GM23338 (cell line): ENCODE measurements at regions not wholly inside any gene's neighbourhood (a gene's known extent, or its start where the extent isn't known, plus 50 kb on each side); places are given as distances from the start of the nearest gene placed in this dataset.

ENCODE experiments used
- ATAC-seq: fragments of 200-7000 bp; cut with Tn5 transposase; 3 replicates; pipeline ENCODE4 v1.9.1; 2020
- DNase-seq: peaks from one replicate; pipeline ENCODE4 v3.0.0-alpha.2; 2015; ENCODE audit warnings: low spot score
- H2AFZ ChIP-seq: fragments of 200-600 bp; sonication (generic); 2 replicates; pipeline ENCODE4 v1.8.0; 2016; ENCODE audit warnings: antibody characterized with exemption, mild to moderate bottlenecking, moderate library complexity
- H3F3A ChIP-seq: fragments of 200-600 bp; sonication (generic); replicated peaks from 2 replicates; pipeline ENCODE4 v1.8.0; 2017; ENCODE audit warnings: antibody characterized with exemption, mixed run types, low read depth
- H3K27ac ChIP-seq: fragments of 200-600 bp; sonication (generic); 2 replicates; pipeline ENCODE4 v1.6.1; 2016; ENCODE audit warnings: low read depth
- H3K27me3 ChIP-seq: fragments of 200-600 bp; sonication (generic); 2 replicates; pipeline ENCODE4 v1.8.0; 2016; ENCODE audit warnings: mild to moderate bottlenecking, mixed run types, moderate library complexity; ENCODE audit not compliant: insufficient read depth
- H3K36me3 ChIP-seq: fragments of 200-600 bp; sonication (generic); 2 replicates; pipeline ENCODE4 v1.8.0; 2016; ENCODE audit warnings: mild to moderate bottlenecking; ENCODE audit not compliant: insufficient read depth
- H3K4me1 ChIP-seq: fragments of 200-600 bp; sonication (generic); 2 replicates; pipeline ENCODE4 v1.8.0; 2016; ENCODE audit warnings: mild to moderate bottlenecking, moderate library complexity; ENCODE audit not compliant: insufficient read depth
- H3K4me2 ChIP-seq: fragments of 200-600 bp; sonication (generic); 2 replicates; pipeline ENCODE4 v1.7.1; 2017; ENCODE audit warnings: mixed run types
- H3K4me3 ChIP-seq: fragments of 200-600 bp; sonication (generic); 2 replicates; pipeline ENCODE4 v1.6.1; 2016; ENCODE audit warnings: mixed run types
- H3K79me2 ChIP-seq: fragments of 200-600 bp; sonication (generic); replicated peaks from 2 replicates; pipeline ENCODE4 v1.8.0; 2017; ENCODE audit warnings: mild to moderate bottlenecking; ENCODE audit not compliant: insufficient read depth
- H3K9me2 ChIP-seq: fragments of 200-600 bp; sonication (generic); 2 replicates; pipeline ENCODE4 v1.8.0; 2017; ENCODE audit not compliant: insufficient read depth
- H4K20me1 ChIP-seq: fragments of 200-600 bp; sonication (generic); replicated peaks from 2 replicates; pipeline ENCODE4 v1.8.0; 2017; ENCODE audit warnings: mild to moderate bottlenecking; ENCODE audit not compliant: insufficient read depth
- H3K27ac Mint-ChIP-seq: 2 replicates; pipeline ENCODE4 v1.8.0; 2020; ENCODE audit warnings: inconsistent platforms, mild to moderate bottlenecking, moderate library complexity, mixed read lengths
- H3K27me3 Mint-ChIP-seq: 3 replicates; pipeline ENCODE4 v1.8.0; 2022; ENCODE audit warnings: low read depth, mild to moderate bottlenecking, moderate library complexity, mixed read lengths, inconsistent platforms; ENCODE audit not compliant: insufficient read depth, poor library complexity
- H3K36me3 Mint-ChIP-seq: 3 replicates; pipeline ENCODE4 v1.8.0; 2021; ENCODE audit warnings: low read depth, mild to moderate bottlenecking, inconsistent platforms, moderate library complexity, mixed read lengths
- H3K4me1 Mint-ChIP-seq: 3 replicates; pipeline ENCODE4 v1.8.0; 2020; ENCODE audit warnings: mild to moderate bottlenecking, inconsistent platforms, mixed read lengths
- H3K4me3 Mint-ChIP-seq: 3 replicates; pipeline ENCODE4 v1.8.0; 2021; ENCODE audit warnings: moderate library complexity, mild to moderate bottlenecking, inconsistent platforms, mixed read lengths
- H3K9me3 Mint-ChIP-seq: 3 replicates; pipeline ENCODE4 v1.8.0; 2020; ENCODE audit warnings: moderate library complexity, mild to moderate bottlenecking, inconsistent platforms, mixed read lengths
- NANOG ChIP-seq: IDR thresholded peaks from 2 replicates; pipeline ENCODE4 v1.6.1; 2016; ENCODE audit warnings: antibody characterized with exemption, borderline replicate concordance
- STAT1 ChIP-seq: IDR thresholded peaks from one replicate; pipeline ENCODE4 v1.6.1; 2016; ENCODE audit warnings: antibody characterized with exemption; ENCODE audit not compliant: unreplicated experiment
- ZNF114 ChIP-seq: fragments of 250-450 bp; sonication (Bioruptor Pico); IDR thresholded peaks from 2 replicates; pipeline ENCODE4 v1.5.0; 2020; ENCODE audit warnings: mild to moderate bottlenecking, moderate library complexity
- TF ChIP-seq, protein P1 (sequence below): fragments of 250-450 bp; sonication (Bioruptor Pico); IDR thresholded peaks from 2 replicates; pipeline ENCODE4 v1.5.0; 2020; ENCODE audit warnings: mild to moderate bottlenecking, moderate library complexity
- TF ChIP-seq, protein P2 (sequence below): IDR thresholded peaks from 2 replicates; pipeline ENCODE4 v1.6.1; 2016; ENCODE audit warnings: antibody characterized with exemption
- TF ChIP-seq, protein P3 (sequence below), 2 experiments: fragments of 200-600 bp in 1 of 2; sonication (generic) in 1 of 2; conservative IDR thresholded peaks; 2 replicates each; pipeline versions ENCODE4 v1.5.1 to v1.6.1; 2016 to 2017; ENCODE audit warnings: antibody characterized with exemption in 2 of 2, low read depth in 2 of 2, mild to moderate bottlenecking in 2 of 2, moderate library complexity in 1 of 2

DNA sequence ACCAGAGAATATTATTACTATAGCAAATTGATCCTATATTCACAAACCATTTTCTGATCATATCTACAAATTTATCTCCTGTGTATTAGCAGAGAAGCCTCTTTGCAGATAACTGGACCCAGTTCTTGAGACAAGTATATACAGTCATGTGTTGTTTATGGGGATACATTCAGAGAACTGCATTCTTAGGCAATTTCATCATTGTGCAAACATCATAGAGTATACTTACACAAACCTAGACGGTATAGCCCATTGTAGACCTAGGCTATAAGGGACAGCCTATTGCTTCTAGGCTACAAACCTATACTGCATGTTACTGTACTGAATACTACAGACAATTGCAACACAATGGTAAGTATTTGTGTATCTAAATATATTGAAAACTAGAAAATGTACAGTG lies 152.5 kb upstream of the SPANXN4 start (continued):
- TF ChIP-seq, protein P1, sequence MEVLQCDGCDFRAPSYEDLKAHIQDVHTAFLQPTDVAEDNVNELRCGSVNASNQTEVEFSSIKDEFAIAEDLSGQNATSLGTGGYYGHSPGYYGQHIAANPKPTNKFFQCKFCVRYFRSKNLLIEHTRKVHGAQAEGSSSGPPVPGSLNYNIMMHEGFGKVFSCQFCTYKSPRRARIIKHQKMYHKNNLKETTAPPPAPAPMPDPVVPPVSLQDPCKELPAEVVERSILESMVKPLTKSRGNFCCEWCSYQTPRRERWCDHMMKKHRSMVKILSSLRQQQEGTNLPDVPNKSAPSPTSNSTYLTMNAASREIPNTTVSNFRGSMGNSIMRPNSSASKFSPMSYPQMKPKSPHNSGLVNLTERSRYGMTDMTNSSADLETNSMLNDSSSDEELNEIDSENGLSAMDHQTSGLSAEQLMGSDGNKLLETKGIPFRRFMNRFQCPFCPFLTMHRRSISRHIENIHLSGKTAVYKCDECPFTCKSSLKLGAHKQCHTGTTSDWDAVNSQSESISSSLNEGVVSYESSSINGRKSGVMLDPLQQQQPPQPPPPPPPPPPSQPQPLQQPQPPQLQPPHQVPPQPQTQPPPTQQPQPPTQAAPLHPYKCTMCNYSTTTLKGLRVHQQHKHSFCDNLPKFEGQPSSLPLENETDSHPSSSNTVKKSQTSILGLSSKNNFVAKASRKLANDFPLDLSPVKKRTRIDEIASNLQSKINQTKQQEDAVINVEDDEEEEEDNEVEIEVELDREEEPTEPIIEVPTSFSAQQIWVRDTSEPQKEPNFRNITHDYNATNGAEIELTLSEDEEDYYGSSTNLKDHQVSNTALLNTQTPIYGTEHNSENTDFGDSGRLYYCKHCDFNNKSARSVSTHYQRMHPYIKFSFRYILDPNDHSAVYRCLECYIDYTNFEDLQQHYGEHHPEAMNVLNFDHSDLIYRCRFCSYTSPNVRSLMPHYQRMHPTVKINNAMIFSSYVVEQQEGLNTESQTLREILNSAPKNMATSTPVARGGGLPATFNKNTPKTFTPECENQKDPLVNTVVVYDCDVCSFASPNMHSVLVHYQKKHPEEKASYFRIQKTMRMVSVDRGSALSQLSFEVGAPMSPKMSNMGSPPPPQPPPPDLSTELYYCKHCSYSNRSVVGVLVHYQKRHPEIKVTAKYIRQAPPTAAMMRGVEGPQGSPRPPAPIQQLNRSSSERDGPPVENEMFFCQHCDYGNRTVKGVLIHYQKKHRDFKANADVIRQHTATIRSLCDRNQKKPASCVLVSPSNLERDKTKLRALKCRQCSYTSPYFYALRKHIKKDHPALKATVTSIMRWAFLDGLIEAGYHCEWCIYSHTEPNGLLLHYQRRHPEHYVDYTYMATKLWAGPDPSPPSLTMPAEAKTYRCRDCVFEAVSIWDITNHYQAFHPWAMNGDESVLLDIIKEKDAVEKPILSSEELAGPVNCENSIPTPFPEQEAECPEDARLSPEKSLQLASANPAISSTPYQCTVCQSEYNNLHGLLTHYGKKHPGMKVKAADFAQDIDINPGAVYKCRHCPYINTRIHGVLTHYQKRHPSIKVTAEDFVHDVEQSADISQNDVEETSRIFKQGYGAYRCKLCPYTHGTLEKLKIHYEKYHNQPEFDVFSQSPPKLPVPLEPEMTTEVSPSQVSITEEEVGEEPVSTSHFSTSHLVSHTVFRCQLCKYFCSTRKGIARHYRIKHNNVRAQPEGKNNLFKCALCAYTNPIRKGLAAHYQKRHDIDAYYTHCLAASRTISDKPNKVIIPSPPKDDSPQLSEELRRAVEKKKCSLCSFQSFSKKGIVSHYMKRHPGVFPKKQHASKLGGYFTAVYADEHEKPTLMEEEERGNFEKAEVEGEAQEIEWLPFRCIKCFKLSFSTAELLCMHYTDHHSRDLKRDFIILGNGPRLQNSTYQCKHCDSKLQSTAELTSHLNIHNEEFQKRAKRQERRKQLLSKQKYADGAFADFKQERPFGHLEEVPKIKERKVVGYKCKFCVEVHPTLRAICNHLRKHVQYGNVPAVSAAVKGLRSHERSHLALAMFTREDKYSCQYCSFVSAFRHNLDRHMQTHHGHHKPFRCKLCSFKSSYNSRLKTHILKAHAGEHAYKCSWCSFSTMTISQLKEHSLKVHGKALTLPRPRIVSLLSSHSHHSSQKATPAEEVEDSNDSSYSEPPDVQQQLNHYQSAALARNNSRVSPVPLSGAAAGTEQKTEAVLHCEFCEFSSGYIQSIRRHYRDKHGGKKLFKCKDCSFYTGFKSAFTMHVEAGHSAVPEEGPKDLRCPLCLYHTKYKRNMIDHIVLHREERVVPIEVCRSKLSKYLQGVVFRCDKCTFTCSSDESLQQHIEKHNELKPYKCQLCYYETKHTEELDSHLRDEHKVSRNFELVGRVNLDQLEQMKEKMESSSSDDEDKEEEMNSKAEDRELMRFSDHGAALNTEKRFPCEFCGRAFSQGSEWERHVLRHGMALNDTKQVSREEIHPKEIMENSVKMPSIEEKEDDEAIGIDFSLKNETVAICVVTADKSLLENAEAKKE = no peak

DNA sequence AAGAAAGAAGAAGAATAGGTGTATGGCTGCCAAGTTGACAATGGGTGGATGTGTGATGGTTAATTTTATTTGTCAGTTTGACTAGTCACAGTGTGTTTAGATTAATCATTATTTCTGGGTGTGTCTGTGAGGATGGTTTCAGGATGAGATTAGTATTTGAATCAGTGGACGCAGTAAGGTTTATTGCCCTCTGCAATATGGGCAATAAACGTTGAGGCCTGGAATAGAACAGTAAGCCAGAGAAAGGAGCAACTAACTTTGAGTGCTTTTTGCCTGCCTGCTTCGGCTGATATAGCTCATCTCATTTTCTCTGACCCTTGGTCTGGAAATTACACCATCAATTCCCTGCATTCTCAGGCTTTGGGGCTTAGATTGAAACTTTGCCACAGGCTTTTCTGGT lies 140.8 kb upstream of the SPANXN4 start:
- H3K4me1 ChIP-seq = no peaks in the 10 kb centered on the region
- no peaks in the 10 kb centered on the region for H3K27me3 Mint-ChIP-seq
- H3K27ac ChIP-seq = no peak overlapping the region
- peaks cover 2% of the 10 kb centered on the region; the same call in 1 of the 3 replicates for H3K9me3 Mint-ChIP-seq
- no peak for ATAC-seq
- H3K9me2 ChIP-seq = no peaks in the 10 kb centered on the region
- no peaks in the 10 kb centered on the region for H3K79me2 ChIP-seq
- TF ChIP-seq, protein P2, sequence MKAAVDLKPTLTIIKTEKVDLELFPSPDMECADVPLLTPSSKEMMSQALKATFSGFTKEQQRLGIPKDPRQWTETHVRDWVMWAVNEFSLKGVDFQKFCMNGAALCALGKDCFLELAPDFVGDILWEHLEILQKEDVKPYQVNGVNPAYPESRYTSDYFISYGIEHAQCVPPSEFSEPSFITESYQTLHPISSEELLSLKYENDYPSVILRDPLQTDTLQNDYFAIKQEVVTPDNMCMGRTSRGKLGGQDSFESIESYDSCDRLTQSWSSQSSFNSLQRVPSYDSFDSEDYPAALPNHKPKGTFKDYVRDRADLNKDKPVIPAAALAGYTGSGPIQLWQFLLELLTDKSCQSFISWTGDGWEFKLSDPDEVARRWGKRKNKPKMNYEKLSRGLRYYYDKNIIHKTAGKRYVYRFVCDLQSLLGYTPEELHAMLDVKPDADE = no peak
- TF ChIP-seq NANOG (no peak), ZNF114 (CRISPR knock-in tag) (no peak), STAT1 (no peak)
- TF ChIP-seq, protein P3, sequence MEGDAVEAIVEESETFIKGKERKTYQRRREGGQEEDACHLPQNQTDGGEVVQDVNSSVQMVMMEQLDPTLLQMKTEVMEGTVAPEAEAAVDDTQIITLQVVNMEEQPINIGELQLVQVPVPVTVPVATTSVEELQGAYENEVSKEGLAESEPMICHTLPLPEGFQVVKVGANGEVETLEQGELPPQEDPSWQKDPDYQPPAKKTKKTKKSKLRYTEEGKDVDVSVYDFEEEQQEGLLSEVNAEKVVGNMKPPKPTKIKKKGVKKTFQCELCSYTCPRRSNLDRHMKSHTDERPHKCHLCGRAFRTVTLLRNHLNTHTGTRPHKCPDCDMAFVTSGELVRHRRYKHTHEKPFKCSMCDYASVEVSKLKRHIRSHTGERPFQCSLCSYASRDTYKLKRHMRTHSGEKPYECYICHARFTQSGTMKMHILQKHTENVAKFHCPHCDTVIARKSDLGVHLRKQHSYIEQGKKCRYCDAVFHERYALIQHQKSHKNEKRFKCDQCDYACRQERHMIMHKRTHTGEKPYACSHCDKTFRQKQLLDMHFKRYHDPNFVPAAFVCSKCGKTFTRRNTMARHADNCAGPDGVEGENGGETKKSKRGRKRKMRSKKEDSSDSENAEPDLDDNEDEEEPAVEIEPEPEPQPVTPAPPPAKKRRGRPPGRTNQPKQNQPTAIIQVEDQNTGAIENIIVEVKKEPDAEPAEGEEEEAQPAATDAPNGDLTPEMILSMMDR (conservative IDR thresholded peaks at IDR 0.05; ENCODE audit: low read depth in 2 of 2) = no peak
- H3K4me3 Mint-ChIP-seq = no peak overlapping the region
- no peak overlapping the region for H3K4me3 ChIP-seq
- H4K20me1 ChIP-seq = no peaks in the 10 kb centered on the region
- no peaks in the 10 kb centered on the region for H3F3A ChIP-seq
- no peaks in the 10 kb centered on the region for H3K4me1 Mint-ChIP-seq
- H3K27ac Mint-ChIP-seq = no peak overlapping the region
- DNase-seq = no peak
- no peak overlapping the region for H3K4me2 ChIP-seq
- H2AFZ ChIP-seq = no peak overlapping the region
- no peaks in the 10 kb centered on the region for H3K36me3 ChIP-seq
- no peaks in the 10 kb centered on the region for H3K36me3 Mint-ChIP-seq
- H3K27me3 ChIP-seq = no peaks in the 10 kb centered on the region
